GM18520 (cell line): ENCODE measurements at regions not wholly inside any gene's neighbourhood (a gene's known extent, or its start where the extent isn't known, plus 50 kb on each side); places are given as distances from the start of the nearest gene placed in this dataset.
"Not testable (repeated sequence)": the region's sequence is repeated elsewhere in the genome, so short reads cannot be mapped to it uniquely, and the experiment has no call there.

Source experiments
- ATAC-seq: cut with Tn5 transposase; IDR thresholded peaks from one replicate; pipeline ENCODE4 v1.9.1; 2021; ENCODE audit not compliant: unreplicated experiment

DNA sequence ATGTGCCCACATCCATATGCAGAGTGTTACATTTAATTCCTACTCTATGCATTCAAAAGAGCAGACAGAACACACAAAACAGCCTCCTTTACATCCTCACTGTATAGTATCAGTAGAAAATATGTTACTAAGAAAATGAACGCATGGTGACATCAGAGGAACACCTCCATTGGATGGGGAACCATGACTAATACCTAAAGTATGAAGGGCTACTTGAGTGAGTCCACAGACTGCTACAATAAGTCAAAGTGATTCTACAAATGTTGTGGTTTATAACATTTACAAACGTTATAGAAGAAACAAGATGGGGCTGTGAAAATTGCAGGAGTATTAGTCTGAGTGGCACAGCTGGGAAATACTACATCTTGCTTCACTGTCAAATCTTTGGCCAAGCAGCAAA is 1830.9 kb upstream of the PIK3C3 start:
- ATAC-seq = peak; percentile 46

DNA sequence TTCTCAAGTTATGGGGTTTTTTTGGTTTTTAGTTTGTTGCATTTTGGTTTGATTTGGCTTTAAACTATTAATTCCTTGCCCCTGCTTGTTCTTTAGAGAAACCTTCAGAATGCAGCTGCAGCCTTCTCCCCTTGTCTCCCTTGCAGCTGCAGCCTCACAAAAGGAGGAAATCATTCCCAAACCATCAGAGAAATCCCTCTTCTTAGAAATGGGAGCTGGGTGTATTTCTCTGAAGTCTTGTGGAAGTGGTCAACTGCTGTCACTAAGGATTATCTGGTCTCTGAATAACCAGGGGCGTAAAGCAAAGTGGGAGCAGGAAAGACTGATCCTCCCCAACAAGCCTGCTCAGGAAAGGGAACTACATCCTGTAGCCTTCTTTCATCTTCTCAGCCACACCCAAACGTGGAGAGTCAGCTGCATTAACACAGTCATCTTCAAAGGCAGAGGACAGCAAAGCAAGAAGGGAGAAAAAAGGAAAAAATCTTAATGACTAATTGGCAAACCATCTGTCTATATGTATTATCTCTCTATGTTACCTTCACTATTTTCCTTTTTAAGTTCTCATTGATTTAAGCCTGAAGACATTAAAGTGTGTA is 1834.1 kb upstream of the PIK3C3 start:
- ATAC-seq = no peak

DNA sequence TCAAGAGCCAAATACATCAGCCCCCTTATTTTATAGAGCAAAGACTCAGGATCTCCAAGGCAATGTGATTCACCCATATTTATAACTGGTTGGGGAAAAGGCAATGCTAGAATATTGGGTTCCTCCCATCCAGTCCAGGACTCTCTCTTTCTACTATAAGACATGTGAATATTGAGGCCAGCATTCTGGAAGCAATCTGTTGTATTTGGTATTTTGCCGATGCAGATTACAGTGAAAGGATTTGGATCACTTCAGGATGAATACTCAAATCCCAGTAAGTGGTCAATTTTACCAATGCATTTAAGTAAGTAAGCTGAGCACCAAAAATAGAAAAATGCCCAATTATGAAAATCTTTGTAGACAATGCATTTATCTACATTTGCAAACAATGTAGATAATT is 1834.7 kb upstream of the PIK3C3 start:
- ATAC-seq = no peak

DNA sequence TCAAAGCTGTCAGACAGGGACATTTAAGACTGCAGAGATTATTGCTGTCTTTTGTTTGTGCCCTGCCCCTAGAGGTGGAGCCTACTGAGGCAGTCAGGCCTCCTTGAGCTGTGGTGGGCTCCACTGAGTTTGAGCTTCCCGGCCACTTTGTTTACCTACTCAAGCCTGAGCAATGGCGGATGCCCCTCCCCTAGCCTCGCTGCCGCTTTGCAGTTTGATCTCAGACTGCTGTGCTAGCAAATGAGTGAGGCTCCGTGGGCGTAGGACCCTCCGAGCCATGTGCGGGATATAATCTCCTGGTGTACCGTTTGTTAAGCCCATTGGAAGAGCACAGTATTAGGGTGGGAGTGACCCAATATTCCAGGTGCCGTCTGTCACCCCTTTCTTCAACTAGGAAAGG is 1835.5 kb upstream of the PIK3C3 start:
- ATAC-seq = not testable (repeated sequence)

DNA sequence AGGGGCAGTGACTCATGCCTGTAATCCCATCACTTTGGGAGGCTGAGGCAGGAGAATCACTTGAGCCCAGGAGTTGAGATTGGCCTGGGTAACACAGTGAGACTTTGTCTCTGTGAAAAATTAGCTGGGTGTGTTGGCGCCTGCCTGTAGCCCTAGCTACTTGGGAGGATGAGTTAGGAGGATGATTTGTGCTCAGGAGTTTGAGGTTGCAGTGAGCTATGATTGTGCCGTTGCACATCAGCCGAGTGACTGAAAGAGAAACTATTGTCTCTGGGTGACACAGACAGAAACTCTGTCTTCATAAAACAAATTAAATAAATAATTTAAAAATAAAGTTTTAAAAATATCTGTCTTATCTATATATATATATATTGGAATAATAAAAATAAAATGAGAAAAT is 1844.6 kb upstream of the PIK3C3 start:
- no peak for ATAC-seq

DNA sequence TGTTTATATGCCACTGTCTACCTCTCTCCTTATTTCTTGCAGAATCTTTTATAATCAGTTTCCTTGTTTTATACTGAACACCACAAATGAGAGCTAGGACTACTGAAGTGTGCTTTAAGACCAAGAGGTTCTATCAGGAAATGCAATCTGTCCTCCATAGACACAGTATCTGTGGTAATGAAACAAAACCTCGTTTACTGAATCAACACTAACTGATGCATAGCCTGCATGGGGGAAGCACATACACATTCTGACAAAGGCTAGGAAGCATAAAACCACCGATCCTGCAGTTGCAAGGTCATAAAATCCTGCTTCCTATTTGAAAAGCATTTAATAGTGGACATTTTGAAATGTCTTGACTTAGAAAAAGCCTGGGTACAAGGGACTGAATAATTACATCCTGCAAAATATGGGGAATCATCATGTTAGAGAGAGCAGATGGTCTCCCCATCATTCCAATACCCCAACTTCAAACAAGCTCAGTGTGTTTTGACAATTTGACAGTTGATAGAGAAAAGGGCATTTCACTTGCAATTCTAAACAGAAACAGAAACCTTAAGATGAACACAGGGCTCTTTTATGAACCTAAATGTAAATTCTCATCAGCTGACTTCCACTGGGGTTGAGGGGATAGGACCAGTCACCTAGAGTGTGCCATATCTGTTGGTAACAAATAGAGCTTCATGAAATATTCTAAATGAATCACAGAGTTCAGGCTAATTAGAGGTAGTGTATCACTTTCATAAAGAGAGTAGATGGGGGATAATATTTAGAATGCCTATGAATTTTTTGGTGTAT is 1845.6 kb upstream of the PIK3C3 start:
- ATAC-seq = no peak

DNA sequence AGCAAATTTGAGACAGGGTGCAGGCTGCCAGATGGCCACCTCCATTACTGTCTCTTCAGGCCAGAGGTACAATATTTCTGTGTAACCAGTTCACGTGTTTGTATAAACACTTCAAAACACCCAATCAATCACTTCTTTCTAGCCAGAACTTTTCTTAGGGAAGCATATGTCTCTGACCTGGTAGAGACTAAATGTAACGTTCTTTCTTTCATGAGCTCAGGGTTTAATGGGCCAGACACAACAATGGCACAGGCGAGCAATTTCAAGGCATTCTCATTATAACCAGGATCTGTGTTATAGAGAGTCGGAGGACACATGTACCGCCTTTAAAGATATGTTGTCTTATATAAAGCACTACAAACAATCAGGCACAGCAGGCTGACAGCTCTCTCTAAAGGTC is 1846.4 kb upstream of the PIK3C3 start:
- no peak for ATAC-seq

DNA sequence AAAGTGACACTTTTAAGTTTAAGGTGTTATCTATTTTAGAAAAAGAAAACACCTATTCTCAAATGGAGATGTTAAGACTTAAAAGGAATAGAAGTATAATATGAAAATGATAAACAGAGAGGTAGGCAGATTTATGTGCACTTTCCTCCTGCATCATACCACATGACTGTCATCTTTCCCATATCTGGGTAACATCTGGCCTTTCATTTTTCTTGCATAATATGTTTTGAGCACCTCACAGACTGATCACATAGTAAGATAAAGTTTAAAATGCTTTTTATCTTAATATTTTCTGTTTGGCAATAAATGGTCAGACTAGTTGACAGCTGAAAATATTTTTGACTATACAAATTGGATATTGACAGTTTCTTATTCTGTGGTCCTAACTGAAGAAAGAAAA is 1852.1 kb upstream of the PIK3C3 start:
- no peak for ATAC-seq

DNA sequence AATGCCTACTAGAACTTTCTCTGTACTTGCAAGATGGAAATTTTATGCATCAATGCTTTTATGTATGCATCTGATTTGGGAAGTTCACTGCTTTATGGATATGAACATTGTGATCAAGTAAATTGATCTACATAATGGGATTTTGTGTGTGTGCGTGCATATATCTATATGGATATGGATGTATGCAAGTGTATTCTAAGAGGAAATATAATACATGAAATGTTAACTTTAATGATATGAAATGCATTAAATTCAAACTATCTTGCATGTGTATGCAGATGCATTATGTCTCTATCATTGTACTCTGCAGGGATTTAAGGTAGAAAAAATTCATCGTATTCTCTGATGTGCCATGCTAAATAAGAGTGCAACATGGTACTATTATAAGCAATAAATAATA is 1855.4 kb upstream of the PIK3C3 start:
- ATAC-seq = no peak

DNA sequence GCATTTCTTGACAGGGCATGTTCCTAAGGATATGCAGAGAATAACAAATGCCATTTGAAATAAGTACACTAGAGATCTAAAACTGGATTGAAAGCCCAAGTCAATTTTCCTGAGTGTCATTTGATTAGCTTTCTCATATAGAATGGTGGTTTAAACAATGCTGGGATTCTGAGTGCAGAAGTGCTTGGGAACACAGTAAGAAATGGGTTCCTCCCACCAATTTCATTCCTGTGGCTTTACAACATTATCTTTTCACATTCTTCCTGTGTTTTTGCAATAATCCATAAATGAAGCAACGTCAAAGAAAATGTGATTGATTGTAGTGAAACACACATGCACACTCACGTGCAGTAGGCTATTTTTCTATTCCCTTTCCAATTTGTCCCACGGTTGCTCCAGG is 1858.4 kb upstream of the PIK3C3 start:
- ATAC-seq = no peak

DNA sequence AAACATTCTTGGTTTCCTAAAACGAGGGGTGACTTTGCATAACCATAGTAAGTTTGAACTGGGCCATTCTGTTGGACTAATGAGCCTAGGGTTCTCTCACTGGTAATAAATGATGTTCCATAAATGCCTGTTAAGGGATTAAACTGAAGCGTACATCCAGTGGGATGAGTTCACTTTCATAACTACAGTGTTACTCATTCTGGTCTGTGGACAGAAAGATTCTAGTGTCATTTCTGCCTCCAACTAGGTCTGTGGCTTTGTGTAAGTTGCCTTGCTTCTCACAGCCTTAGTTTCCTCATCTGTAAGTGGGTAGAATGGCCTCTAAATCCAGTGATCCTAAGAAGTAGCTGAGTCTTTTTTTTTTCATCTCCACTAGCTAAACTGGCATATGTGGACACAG is 1860.6 kb upstream of the PIK3C3 start:
- ATAC-seq = no peak

DNA sequence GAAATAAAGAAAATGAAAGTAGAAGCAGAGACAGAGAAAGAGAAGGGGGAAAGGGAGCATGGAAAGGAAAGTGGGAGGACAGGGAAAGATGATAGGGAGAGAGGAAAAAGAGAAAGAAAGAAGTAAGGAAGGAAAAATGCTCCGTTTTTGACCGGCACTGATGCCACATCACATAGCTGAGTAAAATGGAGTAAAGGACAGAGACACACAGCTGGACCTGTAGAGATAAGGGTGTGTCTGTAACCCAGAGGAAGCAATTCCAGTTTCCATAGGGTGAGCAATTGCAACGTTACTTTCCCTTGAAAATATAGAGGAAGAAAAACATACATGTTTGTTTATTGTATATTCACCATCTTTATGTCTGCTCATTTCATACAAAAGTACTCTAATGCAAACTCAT is 1866.9 kb upstream of the PIK3C3 start:
- no peak for ATAC-seq

DNA sequence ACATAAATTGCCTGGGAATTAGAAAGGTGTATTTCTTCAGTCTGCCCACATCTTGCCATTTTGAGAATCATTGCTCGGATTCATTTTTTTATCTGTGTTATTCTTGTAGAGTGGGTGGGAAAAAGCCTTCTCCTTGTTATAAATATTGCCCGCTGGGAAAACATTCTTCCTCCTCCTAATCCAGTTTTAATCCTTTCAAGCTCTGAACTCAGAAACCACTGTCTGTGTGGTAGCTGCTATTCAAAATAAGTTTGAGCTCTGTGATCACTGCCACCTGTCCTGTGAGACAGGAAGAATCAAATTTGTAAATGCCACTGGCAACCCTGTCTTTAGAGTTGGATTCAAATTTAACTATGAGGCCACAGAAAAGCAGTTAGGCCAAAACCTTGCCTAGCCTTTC is 1875.2 kb upstream of the PIK3C3 start:
- no peak for ATAC-seq

DNA sequence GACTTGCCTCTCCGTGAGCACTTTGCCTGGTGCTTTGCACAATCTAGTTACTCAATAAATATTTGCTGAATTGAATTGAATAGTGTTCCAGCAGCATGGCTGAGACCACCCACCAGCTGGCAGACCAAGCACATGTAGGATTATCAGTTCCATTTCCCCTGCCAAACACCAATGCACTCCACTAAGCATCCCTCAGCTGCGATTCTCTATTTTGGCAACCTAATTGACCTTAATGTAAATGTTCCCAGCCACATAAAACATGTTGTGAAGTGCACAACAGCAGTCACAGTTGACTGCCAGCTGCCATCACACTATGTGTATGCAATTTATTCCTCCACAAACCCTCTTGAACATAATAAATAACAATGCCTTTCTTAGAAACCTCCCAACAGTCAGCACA is 1879.4 kb upstream of the PIK3C3 start:
- no peak for ATAC-seq

DNA sequence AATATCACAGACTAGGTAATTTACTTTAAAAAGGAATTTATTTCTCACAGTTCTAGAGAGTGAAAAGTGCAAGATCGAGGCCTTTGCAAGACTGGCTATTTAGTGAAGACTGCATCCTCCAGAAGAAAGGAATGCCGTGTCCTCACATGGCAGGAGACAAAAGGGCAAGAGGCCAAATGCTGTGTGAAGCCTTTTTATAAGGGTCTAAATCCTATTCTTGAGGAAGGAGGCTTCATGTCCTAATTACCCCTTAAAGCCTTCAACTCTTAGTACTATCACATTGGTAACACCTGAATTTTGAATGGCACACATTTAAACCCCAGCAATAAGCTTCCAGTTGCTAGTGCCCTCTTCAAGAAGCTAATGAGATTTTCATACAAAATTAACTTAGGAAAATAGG is 1882.3 kb upstream of the PIK3C3 start:
- no peak for ATAC-seq

DNA sequence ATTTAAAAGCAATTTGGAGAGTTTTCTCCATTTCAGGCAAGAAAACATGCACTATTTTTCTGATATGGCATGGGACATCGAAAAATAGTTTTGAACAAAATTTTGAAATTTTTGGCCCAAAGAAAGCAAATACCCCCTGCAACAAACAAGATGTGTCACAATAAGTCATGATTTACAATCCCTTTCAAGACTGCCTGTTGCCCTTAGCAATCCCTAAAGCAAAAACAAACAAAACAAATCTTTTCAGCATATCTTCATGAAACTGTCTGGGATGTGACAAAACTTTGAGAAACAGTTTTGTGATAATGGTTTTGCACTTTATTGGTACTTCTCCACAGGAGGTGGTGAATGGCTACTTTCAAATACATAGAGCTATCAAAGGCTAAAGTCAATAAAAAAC is 1888.7 kb upstream of the PIK3C3 start:
- ATAC-seq = no peak

DNA sequence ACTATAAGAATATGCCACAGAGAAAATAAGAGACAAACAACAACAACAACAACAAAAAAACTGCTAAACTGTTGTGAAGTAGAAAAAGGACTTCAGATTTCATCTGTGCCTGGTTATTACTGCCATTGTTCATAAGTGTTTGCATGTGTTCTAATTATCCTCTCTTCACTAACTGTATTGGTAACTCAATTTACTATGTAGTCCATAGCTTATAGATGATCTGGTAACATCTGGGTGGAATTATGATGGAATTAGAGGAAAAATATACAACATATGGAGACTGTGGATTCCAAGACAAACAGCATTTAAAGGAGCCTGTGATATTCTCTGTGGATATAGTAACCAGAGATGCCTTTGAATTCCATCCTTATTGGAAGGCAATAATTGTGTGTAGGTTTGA is 1891.5 kb upstream of the PIK3C3 start:
- ATAC-seq = no peak

DNA sequence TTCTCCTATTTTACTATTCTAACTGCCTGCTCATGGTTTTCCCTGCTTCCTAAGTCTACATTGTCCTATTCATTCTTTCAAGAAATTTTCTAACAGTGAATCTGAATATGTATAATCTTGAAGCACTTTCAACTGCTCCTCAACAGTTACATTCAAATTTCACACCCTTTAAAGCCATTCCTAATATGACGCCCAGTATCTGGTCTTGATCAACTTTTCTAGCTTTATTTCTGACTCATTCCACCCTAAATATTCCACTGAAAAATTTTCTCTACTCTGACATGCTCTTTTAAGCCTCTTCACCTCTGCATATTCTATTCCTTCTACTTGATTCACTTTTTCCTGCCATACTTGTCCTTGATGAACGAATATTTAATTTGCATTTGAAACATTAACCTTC is 1893.9 kb upstream of the PIK3C3 start:
- ATAC-seq = no peak

DNA sequence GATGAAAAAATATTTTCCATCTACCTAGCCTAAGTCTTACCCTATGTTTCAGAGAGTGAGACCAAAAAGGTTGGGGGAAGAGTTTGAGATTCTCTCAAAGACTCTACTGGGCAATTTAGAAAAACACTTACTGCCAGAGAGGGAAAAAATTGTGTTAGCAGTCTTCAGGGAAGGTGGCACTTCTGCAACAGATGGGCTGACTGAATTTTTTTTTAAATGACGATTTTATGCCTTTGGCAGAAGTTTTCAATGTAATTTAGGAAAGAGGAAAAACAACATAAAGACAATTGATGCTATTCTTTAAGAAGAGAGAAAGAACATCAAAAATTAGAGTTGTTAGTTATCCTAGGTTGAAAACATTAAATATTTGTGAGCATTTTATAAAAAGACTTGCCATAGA is 1894.5 kb upstream of the PIK3C3 start:
- ATAC-seq = no peak

DNA sequence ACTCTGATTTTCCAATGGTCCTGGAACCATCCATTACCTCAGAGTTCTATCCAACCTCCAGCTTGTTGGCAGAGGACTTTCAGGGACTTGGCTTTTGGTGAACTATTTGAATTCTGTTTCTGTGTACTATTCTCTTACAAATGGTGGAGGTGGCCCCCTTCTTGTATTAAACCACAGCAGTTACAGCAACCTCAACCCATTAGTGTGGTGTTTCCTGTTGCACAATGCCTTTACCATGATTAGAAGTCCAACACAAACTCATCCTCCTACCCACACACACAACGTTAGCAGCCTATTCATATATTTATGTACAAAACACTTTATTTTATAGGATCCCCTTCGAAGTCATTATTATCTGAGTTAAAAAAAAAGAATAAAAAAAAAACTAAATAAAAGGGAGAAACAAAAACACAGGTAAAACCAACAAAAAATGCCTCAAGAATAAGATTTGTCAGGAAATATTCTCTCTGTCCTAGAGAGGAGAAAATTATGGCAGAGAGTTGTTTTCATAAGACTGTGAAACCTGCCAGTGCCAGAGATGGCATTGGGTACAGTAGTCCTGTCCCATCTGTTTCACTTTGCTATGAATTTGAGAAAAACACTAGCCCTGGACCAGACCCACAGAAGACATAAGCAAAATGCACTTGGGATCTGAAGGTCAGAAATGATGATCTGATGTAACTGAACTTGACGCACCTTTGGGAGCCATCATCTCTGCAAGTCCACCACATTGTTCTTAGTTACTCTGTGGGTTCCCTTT is 1896.0 kb upstream of the PIK3C3 start:
- no peak for ATAC-seq

DNA sequence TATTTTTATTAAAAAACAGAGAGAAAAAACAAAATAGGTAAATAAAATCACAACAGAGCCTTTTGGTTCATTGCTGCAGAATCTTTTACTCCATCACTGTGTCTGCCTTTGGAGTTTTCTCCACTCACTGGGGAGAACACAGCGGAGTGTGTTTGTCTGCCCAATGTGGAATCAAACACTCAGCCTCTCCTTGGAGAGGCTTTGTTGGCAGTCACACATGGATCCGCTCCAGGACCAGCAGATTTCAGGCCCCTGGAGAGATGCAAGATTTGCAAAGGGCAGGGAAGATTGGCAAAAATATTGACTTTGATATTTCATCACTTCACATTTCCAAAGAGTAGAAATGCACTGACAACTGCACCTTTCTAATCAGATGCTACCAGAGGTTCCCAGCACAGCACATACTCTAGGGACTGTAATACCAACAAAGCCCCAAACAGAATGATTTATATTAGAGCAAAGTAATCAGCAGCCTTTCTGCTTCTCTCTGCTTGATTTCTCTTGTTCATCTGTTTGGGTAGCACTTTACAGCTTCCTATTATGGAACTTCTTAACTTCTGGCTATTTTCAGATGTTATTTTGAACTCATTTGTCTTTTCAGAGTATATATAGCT is 1898.8 kb upstream of the PIK3C3 start:
- no peak for ATAC-seq

DNA sequence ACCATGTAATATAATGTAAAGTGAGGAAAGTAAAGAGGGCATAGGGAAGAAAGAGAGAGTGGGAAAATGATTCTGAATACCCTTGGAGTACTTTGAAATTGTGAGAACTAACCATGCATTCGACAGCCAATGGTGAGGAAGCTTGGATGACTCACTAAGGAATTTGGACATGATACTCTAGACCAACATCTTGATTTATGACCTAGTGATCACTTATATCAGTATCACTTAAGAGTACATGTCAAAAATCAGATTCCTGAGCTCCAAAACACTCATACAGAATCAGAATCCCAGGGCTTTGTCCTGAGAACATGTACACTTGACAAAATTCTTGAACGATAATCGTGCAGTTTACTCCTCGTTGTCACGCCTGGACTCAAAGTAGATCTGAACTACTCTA is 1899.8 kb upstream of the PIK3C3 start:
- ATAC-seq = no peak
